CD14-positive monocyte (primary cell): ENCODE measurements at regions not wholly inside any gene's neighbourhood (a gene's known extent, or its start where the extent isn't known, plus 50 kb on each side); places are given as distances from the start of the nearest gene placed in this dataset.

Experiments used
- DNase-seq, 3 donors: peaks; one replicate each; pipeline ENCODE4 v3.0.0-alpha.2; 2011 to 2022
- H2AFZ ChIP-seq: 2 replicates; pipeline ENCODE4 v1.6.0; 2012; ENCODE audit warnings: mild to moderate bottlenecking, low read depth, low read length, inconsistent platforms; ENCODE audit not compliant: insufficient read depth, poor library complexity, severe bottlenecking
- H3K27ac ChIP-seq, 2 donors: 1 replicate in 1 of 2; 2 replicates in 1 of 2; pipeline ENCODE4 v1.5.1; 2012 to 2013; ENCODE audit warnings: low read length in 2 of 2, control low read depth in 1 of 2, inconsistent platforms in 1 of 2, low read depth in 1 of 2, mild to moderate bottlenecking in 1 of 2
- H3K27me3 ChIP-seq, 2 donors: one replicate each; pipeline versions ENCODE4 v1.6.0 to v1.6.1; 2011 to 2013; ENCODE audit warnings: low read length in 2 of 2; ENCODE audit not compliant: control insufficient read depth in 2 of 2, insufficient read depth in 2 of 2
- H3K36me3 ChIP-seq, 2 donors: replicated peaks in 1 of 2; 1 replicate in 1 of 2; 2 replicates in 1 of 2; pipeline versions ENCODE4 v1.5.1 to v1.6.1; 2012 to 2013; ENCODE audit warnings: low read length in 2 of 2, control low read depth in 1 of 2, inconsistent platforms in 1 of 2, mild to moderate bottlenecking in 1 of 2; ENCODE audit not compliant: insufficient read depth in 2 of 2, control insufficient read depth in 1 of 2
- H3K4me1 ChIP-seq, 2 donors: 1 replicate in 1 of 2; 2 replicates in 1 of 2; pipeline versions ENCODE4 v1.5.1 to v1.6.1; 2012 to 2013; ENCODE audit warnings: low read length in 2 of 2, control low read depth in 1 of 2, inconsistent platforms in 1 of 2, mild to moderate bottlenecking in 1 of 2, moderate library complexity in 1 of 2; ENCODE audit not compliant: insufficient read depth in 2 of 2, control insufficient read depth in 1 of 2
- H3K4me2 ChIP-seq: replicated peaks from 2 replicates; pipeline ENCODE3; 2012; ENCODE audit warnings: low read length, moderate library complexity, mild to moderate bottlenecking; ENCODE audit not compliant: poor library complexity, severe bottlenecking; ENCODE audit errors: extremely low read depth
- H3K4me3 ChIP-seq, 3 experiments: fragments of 200-600 bp in 1 of 3; sonication (generic) in 1 of 3; replicated peaks in 1 of 3; 1 replicate in 2 of 3; 2 replicates in 1 of 3; pipeline ENCODE4 v1.5.1; 2011 to 2013; ENCODE audit warnings: low read length in 3 of 3, mild to moderate bottlenecking in 3 of 3, control low read depth in 2 of 3, low read depth in 2 of 3, inconsistent platforms in 1 of 3, moderate library complexity in 1 of 3
- H3K79me2 ChIP-seq: 2 replicates; pipeline ENCODE4 v1.6.0; 2012; ENCODE audit warnings: mild to moderate bottlenecking, control low read depth, inconsistent platforms, low read length, moderate library complexity; ENCODE audit not compliant: insufficient read depth
- H3K9ac ChIP-seq: 2 replicates; pipeline ENCODE4 v1.6.0; 2017; ENCODE audit warnings: low read length, mild to moderate bottlenecking; ENCODE audit not compliant: insufficient read depth, poor library complexity, severe bottlenecking
- H3K9me3 ChIP-seq, 2 donors: replicated peaks in 1 of 2; 1 replicate in 1 of 2; 2 replicates in 1 of 2; pipeline versions ENCODE4 v1.5.1 to v1.6.1; 2012 to 2013; ENCODE audit warnings: low read length in 2 of 2, control low read depth in 1 of 2; ENCODE audit not compliant: control insufficient read depth in 1 of 2, insufficient read depth in 1 of 2
- H4K20me1 ChIP-seq: 2 replicates; pipeline ENCODE4 v1.6.0; 2012; ENCODE audit warnings: mild to moderate bottlenecking, low read length, control low read depth, moderate library complexity; ENCODE audit not compliant: insufficient read depth
- H3K27ac Mint-ChIP-seq, 7 donors: one replicate each; pipeline ENCODE4 v1.8.0; 2020; ENCODE audit warnings: mild to moderate bottlenecking in 7 of 7, mixed read lengths in 7 of 7, moderate library complexity in 6 of 7, inconsistent platforms in 2 of 7
- H3K27me3 Mint-ChIP-seq, 3 donors: one replicate each; pipeline ENCODE4 v1.8.0; 2021 to 2022; ENCODE audit warnings: low read depth in 3 of 3, mild to moderate bottlenecking in 3 of 3, mixed read lengths in 3 of 3, moderate library complexity in 3 of 3, inconsistent platforms in 1 of 3
- H3K36me3 Mint-ChIP-seq, 2 donors: one replicate each; pipeline ENCODE4 v1.8.0; 2020; ENCODE audit warnings: mixed read lengths in 2 of 2, inconsistent platforms in 1 of 2, mild to moderate bottlenecking in 1 of 2
- H3K4me1 Mint-ChIP-seq: one replicate; pipeline ENCODE4 v1.8.0; 2020; ENCODE audit warnings: mild to moderate bottlenecking, mixed read lengths
- H3K4me3 Mint-ChIP-seq, 2 donors: one replicate each; pipeline ENCODE4 v1.8.0; 2020; ENCODE audit warnings: mild to moderate bottlenecking in 2 of 2, mixed read lengths in 2 of 2, moderate library complexity in 1 of 2
- H3K9me3 Mint-ChIP-seq, 7 donors: one replicate each; pipeline ENCODE4 v1.8.0; 2020 to 2022; ENCODE audit warnings: mixed read lengths in 7 of 7, mild to moderate bottlenecking in 6 of 7, moderate library complexity in 6 of 7, inconsistent platforms in 2 of 7
- CTCF ChIP-seq: fragments of 200-600 bp; IDR thresholded peaks from one replicate; pipeline ENCODE4 v1.8.0; 2022; ENCODE audit warnings: antibody characterized with exemption, mild to moderate bottlenecking
- whole genome bisulfite sequencing: methylation state at CpG from one replicate; pipeline ENCODE4 v1.1.5; 2013; ENCODE audit warnings: missing lambda C conversion rate; ENCODE audit not compliant: insufficient coverage; 5-methylcytosine and 5-hydroxymethylcytosine counted together
- intact Hi-C, 2 donors: fragments of 100-400 bp; cut with micrococcal nuclease; formaldehyde crosslinking; loops; one replicate each; pipeline versions ENCODE4 v1.15.0 to v1.15.1; 2023

DNA sequence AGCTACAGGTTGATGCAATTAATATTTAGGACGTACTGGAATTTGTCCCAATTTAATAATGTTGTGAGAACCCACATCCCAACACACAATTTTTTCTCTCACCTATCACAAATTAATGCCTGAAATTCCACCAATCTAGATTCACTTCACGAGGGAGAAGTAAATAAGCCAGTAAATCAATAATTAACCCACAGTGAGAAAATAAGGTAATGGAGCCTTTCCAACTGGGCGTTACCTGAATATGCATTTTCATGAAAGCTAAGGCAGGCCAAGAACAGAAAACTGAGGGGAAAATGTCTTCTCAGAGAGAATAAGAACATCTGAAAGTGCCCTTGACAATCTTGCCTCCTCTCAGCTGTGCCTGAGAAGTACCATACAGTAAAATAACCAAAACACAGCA is 240.8 kb upstream of the NR5A2 start:
- TF ChIP-seq CTCF = no peak

DNA sequence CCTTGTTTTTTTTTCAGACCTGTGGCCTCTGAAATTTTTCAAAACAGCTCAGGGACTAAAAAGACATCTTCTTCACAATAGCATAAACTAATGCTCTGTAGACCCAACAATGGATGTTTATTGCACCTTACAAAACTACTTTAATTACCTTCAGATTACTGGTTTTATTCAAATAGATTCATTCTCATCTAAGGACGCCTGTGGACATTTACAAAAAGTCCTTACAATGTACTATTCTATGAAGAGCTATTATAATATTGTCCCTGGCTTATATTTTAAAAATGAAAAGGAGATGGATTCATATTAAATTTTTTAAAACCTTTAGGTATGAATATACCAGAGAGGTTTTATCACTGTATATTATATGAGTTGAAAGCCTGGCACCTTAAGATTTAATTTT is 238.4 kb upstream of the NR5A2 start:
- Mint-ChIP-seq H3K27me3 (peaks cover 0 to 3% (median 0%) of the 10 kb centered on the region in 3 donors), H3K4me3 (no peak overlapping the region), H3K27ac (no peak overlapping the region), H3K4me1 (peaks cover 4% of the 10 kb centered on the region), H3K36me3 (no peaks in the 10 kb centered on the region), H3K9me3 (no peaks in the 10 kb centered on the region)
- WGBS = no CpG with 5 or more reads among the region's 1 CpG
- DNase-seq = no peak
- Histone ChIP-seq H3K36me3 (no peaks in the 10 kb centered on the region), H3K4me2 (no peak overlapping the region), H3K9me3 (no peaks in the 10 kb centered on the region), H3K4me1 (no peaks in the 10 kb centered on the region), H3K4me3 (no peak overlapping the region), H3K27me3 (no peaks in the 10 kb centered on the region), H2AFZ (no peak overlapping the region), H3K79me2 (no peaks in the 10 kb centered on the region), H4K20me1 (no peaks in the 10 kb centered on the region), H3K9ac (no peak overlapping the region), H3K27ac (no peak overlapping the region)
- intact Hi-C loops = no loop called here
- no peak for TF ChIP-seq CTCF

More for the DNA sequence above, 240.8 kb upstream of the NR5A2 start:
- H3K4me3 Mint-ChIP-seq = no peak overlapping the region
- Histone ChIP-seq H3K79me2 (no peaks in the 10 kb centered on the region), H3K36me3 (no peaks in the 10 kb centered on the region), H4K20me1 (no peaks in the 10 kb centered on the region), H2AFZ (no peak overlapping the region), H3K4me1 (peaks cover 0 to 6% of the 10 kb centered on the region in 2 donors), H3K27ac (no peak overlapping the region), H3K9ac (no peak overlapping the region), H3K4me3 (no peak overlapping the region), H3K4me2 (no peak overlapping the region), H3K27me3 (no peaks in the 10 kb centered on the region), H3K9me3 (no peaks in the 10 kb centered on the region)
- no peak for DNase-seq
- H3K9me3 Mint-ChIP-seq = no peaks in the 10 kb centered on the region
- peaks cover 9% of the 10 kb centered on the region for H3K4me1 Mint-ChIP-seq
- no peaks in the 10 kb centered on the region for H3K27me3 Mint-ChIP-seq
- intact Hi-C loops = no loop called here
- no peaks in the 10 kb centered on the region for H3K36me3 Mint-ChIP-seq
- no peak overlapping the region for H3K27ac Mint-ChIP-seq
- WGBS = no CpG with 5 or more reads among the region's 3 CpGs
